Ovary (tissue), 3 donors: ENCODE measurements at regions not wholly inside any gene's neighbourhood (a gene's known extent, or its start where the extent isn't known, plus 50 kb on each side); places are given as distances from the start of the nearest gene placed in this dataset.

Experiments used
- CTCF ChIP-seq, 3 donors: fragments of 450-650 bp in 2 of 3; fragments of 200-600 bp in 1 of 3; IDR thresholded peaks; one replicate each; pipeline versions ENCODE4 v1.5.1 to v1.8.0; 2016 to 2022; ENCODE audit warnings: antibody characterized with exemption in 3 of 3, mild to moderate bottlenecking in 1 of 3
- POLR2A ChIP-seq: fragments of 450-650 bp; IDR thresholded peaks from one replicate; pipeline ENCODE4 v1.6.1; 2017; ENCODE audit warnings: antibody characterized with exemption, mild to moderate bottlenecking, moderate library complexity
- donor health status: DM: no; HTN: no; CAD: no.

- TF ChIP-seq CTCF (IDR thresholded peaks at IDR 0.05) (no peak), POLR2A (no peak)
Measured at GRCh38 chr1:214126697-214127146, 138.9 kb downstream of the PROX1 start.
